Activated naive CD8-positive, alpha-beta T cell treated with anti-CD3 and anti-CD28 coated beads for 36 hours (primary cell): ENCODE measurements at regions not wholly inside any gene's neighbourhood (a gene's known extent, or its start where the extent isn't known, plus 50 kb on each side); places are given as distances from the start of the nearest gene placed in this dataset.
A peak's percentile ranks its signal among the peaks of the same experiment; 100 is the strongest.

Experiments used
- DNase-seq: peaks from one replicate; pipeline ENCODE4 v3.0.0; 2021
- H3K27ac Mint-ChIP-seq: one replicate; pipeline ENCODE4 v1.8.0; 2022; ENCODE audit warnings: mild to moderate bottlenecking, moderate library complexity, mixed read lengths
- H3K27me3 Mint-ChIP-seq: one replicate; pipeline ENCODE4 v1.8.0; 2022; ENCODE audit warnings: mild to moderate bottlenecking, mixed read lengths
- H3K36me3 Mint-ChIP-seq: one replicate; pipeline ENCODE4 v1.8.0; 2021; ENCODE audit warnings: mild to moderate bottlenecking, mixed read lengths
- H3K4me1 Mint-ChIP-seq: one replicate; pipeline ENCODE4 v1.8.0; 2021; ENCODE audit warnings: mixed read lengths
- H3K4me3 Mint-ChIP-seq: one replicate; pipeline ENCODE4 v1.8.0; 2022; ENCODE audit warnings: mild to moderate bottlenecking, moderate library complexity, mixed read lengths
- H3K9me3 Mint-ChIP-seq: one replicate; pipeline ENCODE4 v1.8.0; 2022; ENCODE audit warnings: mixed read lengths

GRCh38 chr5:179497636-179498340 is 52.6 kb upstream of the RUFY1 start:
- Mint-ChIP-seq H3K36me3 (no peaks in the 10 kb centered on the region), H3K4me1 (no peaks in the 10 kb centered on the region), H3K4me3 (no peak overlapping the region), H3K9me3 (no peaks in the 10 kb centered on the region), H3K27me3 (no peaks in the 10 kb centered on the region), H3K27ac (no peak overlapping the region)
- DNase-seq = no peak

GRCh38 chr5:179495906-179496455 is 54.4 kb upstream of the RUFY1 start:
- no peaks in the 10 kb centered on the region for H3K4me1 Mint-ChIP-seq
- H3K4me3 Mint-ChIP-seq = no peak overlapping the region
- DNase-seq = no peak
- H3K27me3 Mint-ChIP-seq = no peaks in the 10 kb centered on the region
- H3K9me3 Mint-ChIP-seq = no peaks in the 10 kb centered on the region
- no peaks in the 10 kb centered on the region for H3K36me3 Mint-ChIP-seq
- H3K27ac Mint-ChIP-seq = no peak overlapping the region

- H3K36me3 Mint-ChIP-seq = no peaks in the 10 kb centered on the region
- H3K27ac Mint-ChIP-seq = no peak overlapping the region
- no peak overlapping the region for H3K4me3 Mint-ChIP-seq
- H3K9me3 Mint-ChIP-seq = no peaks in the 10 kb centered on the region
- peaks cover 2% of the 10 kb centered on the region for H3K27me3 Mint-ChIP-seq
- no peak for DNase-seq
- H3K4me1 Mint-ChIP-seq = no peaks in the 10 kb centered on the region
Observed at GRCh38 chr5:179494774-179495526, 55.4 kb upstream of the RUFY1 start.

GRCh38 chr5:179488975-179489374 is 61.4 kb upstream of the RUFY1 start:
- Mint-ChIP-seq H3K9me3 (no peaks in the 10 kb centered on the region), H3K36me3 (no peaks in the 10 kb centered on the region), H3K4me3 (no peak overlapping the region), H3K27me3 (peaks cover 4% of the 10 kb centered on the region), H3K4me1 (no peaks in the 10 kb centered on the region), H3K27ac (no peak overlapping the region)
- DNase-seq = no peak

- H3K9me3 Mint-ChIP-seq = no peaks in the 10 kb centered on the region
- H3K27ac Mint-ChIP-seq = no peak overlapping the region
- DNase-seq = no peak
- no peaks in the 10 kb centered on the region for H3K4me1 Mint-ChIP-seq
- H3K4me3 Mint-ChIP-seq = no peak overlapping the region
- no peaks in the 10 kb centered on the region for H3K36me3 Mint-ChIP-seq
- H3K27me3 Mint-ChIP-seq = peaks cover 4% of the 10 kb centered on the region
Observed at GRCh38 chr5:179488491-179488890, 61.9 kb upstream of the RUFY1 start.

GRCh38 chr5:179487145-179487544 is 63.2 kb upstream of the RUFY1 start:
- Mint-ChIP-seq H3K36me3 (no peaks in the 10 kb centered on the region), H3K27me3 (peaks cover 4% of the 10 kb centered on the region), H3K4me3 (no peak overlapping the region), H3K27ac (no peak overlapping the region), H3K9me3 (no peaks in the 10 kb centered on the region), H3K4me1 (no peaks in the 10 kb centered on the region)
- no peak for DNase-seq

- Mint-ChIP-seq H3K36me3 (no peaks in the 10 kb centered on the region), H3K9me3 (no peaks in the 10 kb centered on the region), H3K27ac (no peak overlapping the region), H3K27me3 (peaks cover 4% of the 10 kb centered on the region), H3K4me1 (no peaks in the 10 kb centered on the region), H3K4me3 (no peak overlapping the region)
- DNase-seq = no peak
Observed at GRCh38 chr5:179486596-179487051, 63.7 kb upstream of the RUFY1 start.

- no peak overlapping the region for H3K27ac Mint-ChIP-seq
- H3K36me3 Mint-ChIP-seq = no peaks in the 10 kb centered on the region
- no peak for DNase-seq
- H3K27me3 Mint-ChIP-seq = peaks cover 4% of the 10 kb centered on the region
- H3K4me3 Mint-ChIP-seq = no peak overlapping the region
- no peaks in the 10 kb centered on the region for H3K4me1 Mint-ChIP-seq
- no peaks in the 10 kb centered on the region for H3K9me3 Mint-ChIP-seq
Observed at GRCh38 chr5:179485845-179486575, 64.3 kb upstream of the RUFY1 start.

GRCh38 chr5:179484761-179485160 is 65.6 kb upstream of the RUFY1 start:
- Mint-ChIP-seq H3K9me3 (no peaks in the 10 kb centered on the region), H3K4me1 (no peaks in the 10 kb centered on the region), H3K36me3 (no peaks in the 10 kb centered on the region), H3K27me3 (peaks cover under 1% of the 10 kb centered on the region), H3K4me3 (no peak overlapping the region), H3K27ac (no peak overlapping the region)
- no peak for DNase-seq

GRCh38 chr5:179484201-179484600 is 66.2 kb upstream of the RUFY1 start:
- H3K27ac Mint-ChIP-seq = peak overlapping the region; percentile 36
- DNase-seq = no peak
- H3K36me3 Mint-ChIP-seq = no peaks in the 10 kb centered on the region
- H3K4me1 Mint-ChIP-seq = no peaks in the 10 kb centered on the region
- no peaks in the 10 kb centered on the region for H3K9me3 Mint-ChIP-seq
- H3K27me3 Mint-ChIP-seq = no peaks in the 10 kb centered on the region
- no peak overlapping the region for H3K4me3 Mint-ChIP-seq

- Mint-ChIP-seq H3K27me3 (peaks cover 14% of the 10 kb centered on the region), H3K36me3 (no peaks in the 10 kb centered on the region), H3K9me3 (no peaks in the 10 kb centered on the region), H3K27ac (no peak overlapping the region), H3K4me3 (no peak overlapping the region), H3K4me1 (no peaks in the 10 kb centered on the region)
- no peak for DNase-seq
Observed at GRCh38 chr5:179478624-179479023, 71.7 kb upstream of the RUFY1 start.

GRCh38 chr5:179475208-179475751 is 75.1 kb upstream of the RUFY1 start:
- Mint-ChIP-seq H3K27me3 (peaks cover 14% of the 10 kb centered on the region), H3K9me3 (no peaks in the 10 kb centered on the region), H3K4me1 (no peaks in the 10 kb centered on the region), H3K4me3 (no peak overlapping the region), H3K27ac (no peak overlapping the region), H3K36me3 (no peaks in the 10 kb centered on the region)
- no peak for DNase-seq

GRCh38 chr5:179472641-179473040 is 77.7 kb upstream of the RUFY1 start:
- Mint-ChIP-seq H3K9me3 (no peaks in the 10 kb centered on the region), H3K27ac (no peak overlapping the region), H3K27me3 (peaks cover 14% of the 10 kb centered on the region), H3K4me1 (no peaks in the 10 kb centered on the region), H3K36me3 (no peaks in the 10 kb centered on the region), H3K4me3 (no peak overlapping the region)
- DNase-seq = no peak

- H3K4me1 Mint-ChIP-seq = no peaks in the 10 kb centered on the region
- H3K27me3 Mint-ChIP-seq = peaks cover 14% of the 10 kb centered on the region
- H3K9me3 Mint-ChIP-seq = no peaks in the 10 kb centered on the region
- no peak for DNase-seq
- H3K4me3 Mint-ChIP-seq = no peak overlapping the region
- H3K27ac Mint-ChIP-seq = no peak overlapping the region
- no peaks in the 10 kb centered on the region for H3K36me3 Mint-ChIP-seq
Observed at GRCh38 chr5:179472174-179472573, 78.2 kb upstream of the RUFY1 start.

GRCh38 chr5:179470201-179470600 is 80.2 kb upstream of the RUFY1 start:
- H3K9me3 Mint-ChIP-seq = no peaks in the 10 kb centered on the region
- H3K27me3 Mint-ChIP-seq = peaks cover 5% of the 10 kb centered on the region
- no peaks in the 10 kb centered on the region for H3K36me3 Mint-ChIP-seq
- H3K27ac Mint-ChIP-seq = no peak overlapping the region
- DNase-seq = no peak
- no peaks in the 10 kb centered on the region for H3K4me1 Mint-ChIP-seq
- no peak overlapping the region for H3K4me3 Mint-ChIP-seq
